Lower leg skin (tissue), 3 donors: ENCODE measurements at regions not wholly inside any gene's neighbourhood (a gene's known extent, or its start where the extent isn't known, plus 50 kb on each side); places are given as distances from the start of the nearest gene placed in this dataset.

Experiments
- POLR2A ChIP-seq, 2 donors: fragments of 450-650 bp; IDR thresholded peaks; one replicate each; pipeline ENCODE4 v1.6.1; 2016 to 2017; ENCODE audit warnings: antibody characterized with exemption in 2 of 2, mild to moderate bottlenecking in 1 of 2, moderate library complexity in 1 of 2
- TF ChIP-seq, protein P1 (sequence below), 3 donors: fragments of 450-650 bp; IDR thresholded peaks; one replicate each; pipeline ENCODE4 v1.5.1; 2016; ENCODE audit warnings: antibody characterized with exemption in 3 of 3, mild to moderate bottlenecking in 3 of 3, moderate library complexity in 2 of 3

DNA sequence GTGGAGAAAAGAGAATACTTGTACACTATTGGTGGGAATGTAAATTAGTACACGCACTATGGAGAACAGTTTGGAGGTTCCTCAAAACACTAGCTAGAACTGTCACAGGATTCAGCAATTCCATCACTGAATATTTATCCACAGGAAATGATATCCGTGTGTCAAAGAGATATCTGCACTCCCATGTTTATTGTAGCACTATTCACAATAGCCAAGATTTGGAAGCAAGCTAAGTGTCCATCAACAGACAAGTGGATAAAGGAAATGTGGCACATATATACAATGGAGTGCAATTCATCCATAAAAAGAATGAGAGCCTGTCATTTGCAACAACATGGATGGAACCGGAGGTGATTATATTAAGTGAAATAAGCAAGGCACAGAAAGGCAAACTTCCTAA lies 428.5 kb downstream of the CCDC91 start:
- TF ChIP-seq, protein P1, sequence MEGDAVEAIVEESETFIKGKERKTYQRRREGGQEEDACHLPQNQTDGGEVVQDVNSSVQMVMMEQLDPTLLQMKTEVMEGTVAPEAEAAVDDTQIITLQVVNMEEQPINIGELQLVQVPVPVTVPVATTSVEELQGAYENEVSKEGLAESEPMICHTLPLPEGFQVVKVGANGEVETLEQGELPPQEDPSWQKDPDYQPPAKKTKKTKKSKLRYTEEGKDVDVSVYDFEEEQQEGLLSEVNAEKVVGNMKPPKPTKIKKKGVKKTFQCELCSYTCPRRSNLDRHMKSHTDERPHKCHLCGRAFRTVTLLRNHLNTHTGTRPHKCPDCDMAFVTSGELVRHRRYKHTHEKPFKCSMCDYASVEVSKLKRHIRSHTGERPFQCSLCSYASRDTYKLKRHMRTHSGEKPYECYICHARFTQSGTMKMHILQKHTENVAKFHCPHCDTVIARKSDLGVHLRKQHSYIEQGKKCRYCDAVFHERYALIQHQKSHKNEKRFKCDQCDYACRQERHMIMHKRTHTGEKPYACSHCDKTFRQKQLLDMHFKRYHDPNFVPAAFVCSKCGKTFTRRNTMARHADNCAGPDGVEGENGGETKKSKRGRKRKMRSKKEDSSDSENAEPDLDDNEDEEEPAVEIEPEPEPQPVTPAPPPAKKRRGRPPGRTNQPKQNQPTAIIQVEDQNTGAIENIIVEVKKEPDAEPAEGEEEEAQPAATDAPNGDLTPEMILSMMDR (IDR thresholded peaks at IDR 0.05), result no peak
- TF ChIP-seq POLR2A (IDR thresholded peaks at IDR 0.05), result no peak
